HCT116 (cell line): ENCODE measurements at regions not wholly inside any gene's neighbourhood (a gene's known extent, or its start where the extent isn't known, plus 50 kb on each side); places are given as distances from the start of the nearest gene placed in this dataset.

ENCODE experiments used
- ATAC-seq: fragments of 200-7000 bp; cut with Tn5 transposase; 2 replicates; pipeline ENCODE4 v1.9.1; 2020; ENCODE audit warnings: mild to moderate bottlenecking, moderate library complexity
- BruUV-seq: library from RNA; stranded (reverse); fragments of 400-500 nt; replicated peaks from 2 replicates; lab custom pipeline; 2021; lab: Mats Ljungman, UMichigan
- CTCF ChIA-PET: fragments of 300-600 bp; sonication (Branson Sonifier 250); formaldehyde crosslinking; loops from one replicate; lab custom pipeline; 2021; ENCODE audit warnings: antibody characterized with exemption; lab: Charles Lee
- POLR2A ChIA-PET: fragments of 300-600, 350-600 bp; sonication (Branson Sonifier 250); formaldehyde crosslinking; loops from one replicate; lab custom pipeline; 2021; ENCODE audit warnings: antibody characterized with exemption; lab: Charles Lee
- RAD21 ChIA-PET, 2 experiments: fragments of 300-600 bp; sonication (Branson Sonifier 250); formaldehyde crosslinking; loops; one replicate each; lab custom pipeline; 2023; ENCODE audit warnings: low total read pairs in 2 of 2; ENCODE audit not compliant: uncharacterized antibody in 2 of 2, unreplicated experiment in 2 of 2, low non-redundant PET in 1 of 2; lab: Charles Lee
- DNase-seq: peaks from one replicate; pipeline ENCODE4 v3.0.0-alpha.2; 2010; ENCODE audit warnings: low read depth, low spot score
- H2AFZ ChIP-seq: fragments of 200-600 bp; shearing (Covaris generic), sonication (generic); 2 replicates; pipeline ENCODE4 v1.6.1; 2017; ENCODE audit warnings: low read depth, mixed run types, mixed read lengths, antibody characterized with exemption, low read length; ENCODE audit not compliant: poor library complexity, severe bottlenecking
- H3K27ac ChIP-seq: 2 replicates; pipeline ENCODE4 v1.5.1; 2012; ENCODE audit warnings: low read depth, low read length
- H3K27me3 ChIP-seq: fragments of 200-600 bp; sonication (generic); 2 replicates; pipeline ENCODE4 v1.6.1; 2016; ENCODE audit warnings: mixed run types, low read length, mixed read lengths; ENCODE audit not compliant: insufficient read depth
- H3K36me3 ChIP-seq, 2 experiments: fragments of 200-500 bp in 1 of 2; fragments of 200-600 bp in 1 of 2; sonication (Bioruptor generic) in 1 of 2; sonication (generic) in 1 of 2; 2 replicates each; pipeline versions ENCODE4 v1.5.1 to v1.6.1; 2014 to 2016; ENCODE audit warnings: low read length in 2 of 2, inconsistent platforms in 1 of 2, mixed read lengths in 1 of 2, mixed run types in 1 of 2; ENCODE audit not compliant: insufficient read depth in 2 of 2, control insufficient read depth in 1 of 2
- H3K4me1 ChIP-seq, 2 experiments: fragments of 200-600 bp in 1 of 2; sonication (generic) in 1 of 2; 2 replicates each; pipeline versions ENCODE4 v1.5.1 to v1.6.1; 2012 to 2017; ENCODE audit warnings: low read length in 2 of 2, inconsistent platforms in 1 of 2, mild to moderate bottlenecking in 1 of 2, mixed read lengths in 1 of 2, mixed run types in 1 of 2, moderate library complexity in 1 of 2; ENCODE audit not compliant: insufficient read depth in 2 of 2, control insufficient read depth in 1 of 2
- H3K4me2 ChIP-seq: fragments of 200-600 bp; sonication (generic); 2 replicates; pipeline ENCODE4 v1.6.1; 2017; ENCODE audit warnings: mixed run types, low read length, mixed read lengths
- H3K4me3 ChIP-seq, 2 experiments: fragments of 200-600 bp in 1 of 2; sonication (generic) in 1 of 2; replicated peaks in 1 of 2; 2 replicates each; pipeline ENCODE4 v1.5.1; 2011 to 2016; ENCODE audit warnings: low read length in 2 of 2, control low read depth in 1 of 2, low read depth in 1 of 2, mild to moderate bottlenecking in 1 of 2, mixed read lengths in 1 of 2, mixed run types in 1 of 2
- H3K79me2 ChIP-seq: fragments of 200-600 bp; sonication (generic); 2 replicates; pipeline ENCODE4 v1.6.1; 2017; ENCODE audit warnings: mild to moderate bottlenecking, mixed run types, low read length, moderate library complexity, mixed read lengths; ENCODE audit not compliant: insufficient read depth
- H3K9ac ChIP-seq: fragments of 200-600 bp; sonication (generic); 2 replicates; pipeline ENCODE4 v1.6.1; 2016; ENCODE audit warnings: low read length, mixed read lengths
- H3K9me2 ChIP-seq: fragments of 200-600 bp; sonication (generic), shearing (Covaris generic); 2 replicates; pipeline ENCODE4 v1.6.1; 2017; ENCODE audit warnings: mixed run types, mild to moderate bottlenecking, moderate library complexity; ENCODE audit not compliant: insufficient read depth
- H3K9me3 ChIP-seq, 2 experiments: fragments of 200-500 bp in 1 of 2; fragments of 200-600 bp in 1 of 2; sonication (Bioruptor generic) in 1 of 2; sonication (generic) in 1 of 2; 2 replicates each; pipeline ENCODE4 v1.6.1; 2014 to 2017; ENCODE audit warnings: low read length in 2 of 2, mixed read lengths in 2 of 2, inconsistent platforms in 1 of 2, low read depth in 1 of 2, mild to moderate bottlenecking in 1 of 2, mixed run types in 1 of 2, moderate library complexity in 1 of 2; ENCODE audit not compliant: control insufficient read depth in 1 of 2, insufficient read depth in 1 of 2
- H4K20me1 ChIP-seq: fragments of 200-600 bp; sonication (generic), shearing (Covaris generic); 2 replicates; pipeline ENCODE4 v1.6.1; 2017; ENCODE audit warnings: mixed run types, mild to moderate bottlenecking, moderate library complexity; ENCODE audit not compliant: insufficient read depth
- ATF3 ChIP-seq: IDR thresholded peaks from 2 replicates; pipeline ENCODE4 v1.6.1; 2012
- ELF1 ChIP-seq: IDR thresholded peaks from 2 replicates; pipeline ENCODE4 v1.6.1; 2012; ENCODE audit warnings: low read depth, borderline replicate concordance
- EZH2phosphoT487 ChIP-seq: fragments of 200-600 bp; IDR thresholded peaks from 2 replicates; pipeline ENCODE4 v1.6.1; 2018; ENCODE audit warnings: antibody characterized with exemption, borderline replicate concordance
- JUND ChIP-seq: IDR thresholded peaks from 2 replicates; pipeline ENCODE4 v1.6.1; 2012
- MAX ChIP-seq: IDR thresholded peaks from 2 replicates; pipeline ENCODE4 v1.6.1; 2012
- POLR2A ChIP-seq: IDR thresholded peaks from 2 replicates; pipeline ENCODE4 v1.7.0; 2011; ENCODE audit warnings: borderline replicate concordance; ENCODE audit not compliant: insufficient read depth, insufficient read length; ENCODE audit errors: extremely low read depth
- POLR2AphosphoS5 ChIP-seq: IDR thresholded peaks from 2 replicates; pipeline ENCODE4 v1.6.1; 2011; ENCODE audit warnings: mild to moderate bottlenecking, low read depth, low read length, moderate library complexity
- SIN3A ChIP-seq: IDR thresholded peaks from 2 replicates; pipeline ENCODE4 v1.6.1; 2012; ENCODE audit warnings: low read depth
- ZBTB33 ChIP-seq: IDR thresholded peaks from 2 replicates; pipeline ENCODE4 v1.6.1; 2011; ENCODE audit warnings: mild to moderate bottlenecking, low read length, moderate library complexity; ENCODE audit not compliant: insufficient replicate concordance; ENCODE audit errors: extremely low read depth
- ZFX ChIP-seq: fragments of 450-650 bp; IDR thresholded peaks from 2 replicates; pipeline ENCODE4 v1.6.1; 2017
- ZNF274 ChIP-seq: fragments of 200-500 bp; sonication (Bioruptor generic); IDR thresholded peaks from 2 replicates; pipeline ENCODE4 v1.6.1; 2014; ENCODE audit warnings: mild to moderate bottlenecking, low read depth, low read length, inconsistent platforms
- intact Hi-C: fragments of 100-400 bp; cut with micrococcal nuclease; formaldehyde crosslinking; loops from 2 replicates; pipeline ENCODE4 v1.10.0; 2022

- ChIA-PET RAD21 (no interaction called here), POLR2A (no interaction called here), CTCF (interaction anchor here (1.1 kb wide), 1 partner anchor 39 kb away, joined by 3 read pairs; no protein-coding TSS in a partner anchor)
- ATAC-seq, result no peak
- BruUV-seq, result no TSS peak
- Histone ChIP-seq H3K27me3 (no peaks in the 10 kb centered on the region; the same call in none of the 2 replicates), H3K36me3 (no peaks in the 10 kb centered on the region), H3K4me1 (no peaks in the 10 kb centered on the region), H3K9me3 (no peaks in the 10 kb centered on the region), H4K20me1 (no peaks in the 10 kb centered on the region), H3K4me2 (no peak overlapping the region), H3K9me2 (no peaks in the 10 kb centered on the region), H3K27ac (no peak overlapping the region), H3K4me3 (no peak overlapping the region), H3K79me2 (no peaks in the 10 kb centered on the region), H3K9ac (no peak overlapping the region), H2AFZ (no peak overlapping the region)
- no peak for DNase-seq
- TF ChIP-seq ZFX (no peak), JUND (no peak), SIN3A (no peak), ELF1 (no peak), ZBTB33 (no peak), POLR2AphosphoS5 (no peak), ATF3 (no peak), MAX (no peak), ZNF274 (no peak), EZH2phosphoT487 (no peak), POLR2A (no peak)
- intact Hi-C loops, result no loop called here
Measured at GRCh38 chr5:154111214-154111613, 72.4 kb downstream of the MFAP3 start.
